ENCODE measurements at regions not wholly inside any gene's neighbourhood (a gene's known extent, or its start where the extent isn't known, plus 50 kb on each side); places are given as distances from the start of the nearest gene placed in this dataset.

- TF ChIP-seq, protein P1, sequence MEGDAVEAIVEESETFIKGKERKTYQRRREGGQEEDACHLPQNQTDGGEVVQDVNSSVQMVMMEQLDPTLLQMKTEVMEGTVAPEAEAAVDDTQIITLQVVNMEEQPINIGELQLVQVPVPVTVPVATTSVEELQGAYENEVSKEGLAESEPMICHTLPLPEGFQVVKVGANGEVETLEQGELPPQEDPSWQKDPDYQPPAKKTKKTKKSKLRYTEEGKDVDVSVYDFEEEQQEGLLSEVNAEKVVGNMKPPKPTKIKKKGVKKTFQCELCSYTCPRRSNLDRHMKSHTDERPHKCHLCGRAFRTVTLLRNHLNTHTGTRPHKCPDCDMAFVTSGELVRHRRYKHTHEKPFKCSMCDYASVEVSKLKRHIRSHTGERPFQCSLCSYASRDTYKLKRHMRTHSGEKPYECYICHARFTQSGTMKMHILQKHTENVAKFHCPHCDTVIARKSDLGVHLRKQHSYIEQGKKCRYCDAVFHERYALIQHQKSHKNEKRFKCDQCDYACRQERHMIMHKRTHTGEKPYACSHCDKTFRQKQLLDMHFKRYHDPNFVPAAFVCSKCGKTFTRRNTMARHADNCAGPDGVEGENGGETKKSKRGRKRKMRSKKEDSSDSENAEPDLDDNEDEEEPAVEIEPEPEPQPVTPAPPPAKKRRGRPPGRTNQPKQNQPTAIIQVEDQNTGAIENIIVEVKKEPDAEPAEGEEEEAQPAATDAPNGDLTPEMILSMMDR (conservative IDR thresholded peaks at IDR 0.05 in 1 of 2, IDR thresholded peaks at IDR 0.05 in 1 of 2; ENCODE audit: low read depth in 1 of 2, low read length in 2 of 2) = no peak
- TF ChIP-seq EZH2 (IDR thresholded peaks at IDR 0.05; ENCODE audit: low read length, missing control alignments) = no peak
Measured at GRCh38 chr10:85377029-85377806, 989.4 kb downstream of the GRID1 start.

Data from fibroblast of lung (primary cell).